ENCODE measurements at regions not wholly inside any gene's neighbourhood (a gene's known extent, or its start where the extent isn't known, plus 50 kb on each side); places are given as distances from the start of the nearest gene placed in this dataset.

DNA sequence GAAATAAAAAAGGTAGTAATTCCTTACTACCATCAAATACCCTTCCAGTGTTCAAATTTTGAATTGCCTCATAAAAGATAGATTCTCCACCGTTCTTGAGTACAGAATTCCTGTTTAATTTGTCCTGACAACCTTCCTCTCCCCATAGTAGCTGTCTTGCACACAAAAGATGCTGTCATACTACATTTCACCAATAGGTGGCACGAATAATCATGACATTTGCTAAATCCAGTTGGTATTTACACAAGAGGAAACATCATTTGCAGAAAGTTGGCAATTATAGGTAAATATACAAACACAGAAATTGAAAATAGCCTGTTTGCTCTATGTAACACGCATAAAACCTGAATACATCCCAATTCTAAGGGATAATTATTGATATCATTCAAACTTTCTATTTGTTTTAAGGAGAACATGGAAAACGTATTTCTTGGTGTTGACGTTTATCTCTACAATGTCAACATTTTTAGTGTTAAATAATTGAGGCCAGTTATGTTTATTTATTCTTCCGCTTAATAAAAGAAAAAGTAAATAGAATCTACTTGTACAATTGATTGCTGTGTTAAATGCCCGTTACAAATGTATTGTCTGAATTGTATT, 58.3 kb upstream of the CLDN10 start:
- TF ChIP-seq EZH2 (IDR thresholded peaks at IDR 0.05) (no peak), POLR2AphosphoS5 (IDR thresholded peaks at IDR 0.05; ENCODE audit: borderline replicate concordance, low read depth, low read length) (no peak)

Data from SK-N-MC (cell line).